K562 (cell line): ENCODE measurements at regions not wholly inside any gene's neighbourhood (a gene's known extent, or its start where the extent isn't known, plus 50 kb on each side); places are given as distances from the start of the nearest gene placed in this dataset.
A peak's percentile ranks its signal among the peaks of the same experiment; 100 is the strongest.
"Not testable (repeated sequence)": the region's sequence is repeated elsewhere in the genome, so short reads cannot be mapped to it uniquely, and the experiment has no call there.

Experiments
- ATAC-seq: fragments of 200-7000 bp; cut with Tn5 transposase; 3 replicates; pipeline ENCODE4 v1.9.1; 2020; ENCODE audit warnings: moderate library complexity
- BruUV-seq: library from RNA; stranded (reverse); fragments of 400-500 nt; replicated peaks from 2 replicates; lab custom pipeline; 2021; lab: Mats Ljungman, UMichigan
- CTCF ChIA-PET: fragments of 300-600 bp; formaldehyde crosslinking; extraction: SDS; loops from one replicate; lab custom pipeline; 2021; ENCODE audit warnings: low intra/inter-chr PET ratio; lab: Yijun Ruan, JAX
- POLR2A ChIA-PET: fragments of 300-600, 350-650 bp; sonication (Branson Sonifier 250); formaldehyde crosslinking; extraction: SDS; loops from one replicate; lab custom pipeline; 2021; ENCODE audit warnings: antibody characterized with exemption, inconsistent platforms; lab: Yijun Ruan, JAX
- DNase-seq, 4 experiments: peaks; one replicate each; pipeline versions ENCODE4 v3.0.0 to v3.0.0-alpha.2; 2011 to 2018; ENCODE audit warnings: low spot score in 3 of 4, mixed read lengths in 3 of 4; ENCODE audit errors: extremely low read depth in 1 of 4
- FAIRE-seq: peaks from 2 replicates; lab custom pipeline; 2011; peaks lifted over from hg19 to GRCh38; lab: Jason Lieb, UNC
- H2AFZ ChIP-seq: 2 replicates; pipeline ENCODE4 v1.6.0; 2011; ENCODE audit warnings: low read depth, low read length, control low read depth, inconsistent platforms
- H3K27ac ChIP-seq: fragments of 200-600 bp; 3 replicates; pipeline ENCODE4 v1.8.0; 2011; ENCODE audit warnings: low read depth, mild to moderate bottlenecking, control low read depth, inconsistent platforms, low read length, moderate library complexity, mixed read lengths; ENCODE audit errors: extremely low read depth
- H3K27me3 ChIP-seq, 2 experiments: fragments of 300-600 bp in 1 of 2; 2 replicates in 1 of 2; 3 replicates in 1 of 2; pipeline versions ENCODE4 v1.6.0 to v1.8.0; 2011; ENCODE audit warnings: inconsistent platforms in 2 of 2, low read length in 2 of 2, mild to moderate bottlenecking in 1 of 2, mixed read lengths in 1 of 2, moderate library complexity in 1 of 2; ENCODE audit not compliant: control insufficient read depth in 2 of 2, insufficient read depth in 2 of 2
- H3K36me3 ChIP-seq: fragments of 300-600 bp; 3 replicates; pipeline ENCODE4 v1.8.0; 2011; ENCODE audit warnings: mild to moderate bottlenecking, low read length, inconsistent platforms; ENCODE audit not compliant: control insufficient read depth, insufficient read depth
- H3K4me1 ChIP-seq, 2 experiments: fragments of 200-600 bp in 1 of 2; replicated peaks in 1 of 2; 2 replicates in 1 of 2; 3 replicates in 1 of 2; pipeline versions ENCODE4 v1.5.1 to v1.8.0; 2011; ENCODE audit warnings: inconsistent platforms in 2 of 2, low read length in 2 of 2, mild to moderate bottlenecking in 1 of 2, mixed read lengths in 1 of 2, moderate library complexity in 1 of 2; ENCODE audit not compliant: control insufficient read depth in 2 of 2, insufficient read depth in 2 of 2
- H3K4me2 ChIP-seq: 2 replicates; pipeline ENCODE4 v1.6.1; 2011; ENCODE audit warnings: low read length, control low read depth, inconsistent platforms, mixed read lengths; ENCODE audit not compliant: insufficient read depth
- H3K4me3 ChIP-seq: fragments of 200-600 bp; sonication (generic), shearing (Covaris generic); 2 replicates; pipeline ENCODE4 v1.5.1; 2016; ENCODE audit warnings: control low read depth, inconsistent platforms
- H3K79me2 ChIP-seq: fragments of 200-600 bp; 3 replicates; pipeline ENCODE4 v1.8.0; 2011; ENCODE audit warnings: low read length, inconsistent platforms; ENCODE audit not compliant: control insufficient read depth, insufficient read depth
- H3K9ac ChIP-seq, 2 experiments: 2 replicates each; pipeline versions ENCODE4 v1.6.0 to v1.6.1; 2011; ENCODE audit warnings: low read depth in 2 of 2, low read length in 2 of 2, control low read depth in 1 of 2, inconsistent platforms in 1 of 2, mild to moderate bottlenecking in 1 of 2, mixed read lengths in 1 of 2; ENCODE audit not compliant: insufficient read depth in 1 of 2
- H3K9me1 ChIP-seq: one replicate; pipeline ENCODE4 v1.6.0; 2011; ENCODE audit warnings: inconsistent platforms, mild to moderate bottlenecking, low read length, moderate library complexity; ENCODE audit not compliant: control insufficient read depth, insufficient read depth
- H3K9me3 ChIP-seq: replicated peaks from 2 replicates; pipeline ENCODE4 v1.5.1; 2011; ENCODE audit warnings: low read depth, low read length, inconsistent platforms; ENCODE audit not compliant: control insufficient read depth, insufficient read depth
- H4K20me1 ChIP-seq: replicated peaks from 2 replicates; pipeline ENCODE4 v1.6.1; 2011; ENCODE audit warnings: low read length, inconsistent platforms, mixed read lengths; ENCODE audit not compliant: control insufficient read depth, insufficient read depth
- CEBPG ChIP-seq, 3 experiments: fragments of 200-800 bp in 1 of 3; sonication (Bioruptor generic) in 1 of 3; sonication (generic) in 1 of 3; formaldehyde crosslinking in 1 of 3; IDR thresholded peaks in 2 of 3; conservative IDR thresholded peaks in 1 of 3; 2 replicates each; pipeline versions ENCODE4 v1.6.1 to v1.8.0; 2016 to 2022; ENCODE audit warnings: missing compliant biosample characterization in 2 of 3, missing genetic modification characterization in 2 of 3, mild to moderate bottlenecking in 1 of 3, missing genetic modification reagents in 1 of 3
- FOSL1 ChIP-seq: fragments of 200-800 bp; sonication (Bioruptor generic); conservative IDR thresholded peaks from 2 replicates; pipeline ENCODE4 v1.6.1; 2016; ENCODE audit warnings: missing genetic modification characterization, missing compliant biosample characterization
- MTF1 ChIP-seq: fragments of 250-450 bp; sonication (Bioruptor Pico); IDR thresholded peaks from 2 replicates; pipeline ENCODE4 v1.9.0; 2021; ENCODE audit warnings: moderate library complexity, mild to moderate bottlenecking, inconsistent platforms, borderline replicate concordance
- TRIM24 ChIP-seq, 2 experiments: fragments of 450-650 bp; IDR thresholded peaks; 2 replicates each; pipeline ENCODE4 v1.6.1; 2016
- ZFP1 ChIP-seq: fragments of 450-650 bp; formaldehyde crosslinking; IDR thresholded peaks from 2 replicates; pipeline ENCODE4 v1.4.0; 2020; ENCODE audit warnings: mild to moderate bottlenecking, mixed read lengths
- ZNF449 ChIP-seq: fragments of 250-450 bp; sonication (Bioruptor Pico); IDR thresholded peaks from 2 replicates; pipeline ENCODE4 v1.8.0; 2022; ENCODE audit warnings: moderate library complexity, mild to moderate bottlenecking, inconsistent platforms
- WGBS: fragments of 100-300 bp; shearing (Covaris generic); methylation state at CpG from one replicate; pipeline ENCODE4 v1.1.6; 2016; ENCODE audit warnings: low coverage, mixed read lengths; ENCODE audit not compliant: insufficient coverage; ENCODE audit errors: missing lambda C conversion rate; 5-methylcytosine and 5-hydroxymethylcytosine counted together
- in situ Hi-C: fragments of 300-500 bp; cut with MboI; formaldehyde crosslinking; loops from 4 replicates; pipeline ENCODE4 v1.15.0; 2018; ENCODE audit warnings: inconsistent platforms, mixed read lengths
- intact Hi-C: fragments of 100-400 bp; cut with micrococcal nuclease; formaldehyde crosslinking; loops from 2 replicates; pipeline ENCODE4 v1.14.2; 2022

- H3K27ac ChIP-seq, FAIRE-seq, H3K9me1 ChIP-seq, H3K9ac ChIP-seq, H3K36me3 ChIP-seq, CTCF ChIA-PET, H4K20me1 ChIP-seq, H3K4me3 ChIP-seq, H3K27me3 ChIP-seq, in situ Hi-C loops, ATAC-seq, H3K4me2 ChIP-seq, POLR2A ChIA-PET, H3K79me2 ChIP-seq, H3K9me3 ChIP-seq, intact Hi-C loops, DNase-seq, H2AFZ ChIP-seq, H3K4me1 ChIP-seq, BruUV-seq: not testable (repeated sequence)
- TF ChIP-seq ZFP1 (CRISPR knock-in tag), result 0 out of 2 replicates have a peak, but pooled peaks have one; percentile 50
Measured at GRCh38 chr9:92198237-92198636, 83.0 kb upstream of the SPTLC1 start.

- no peak overlapping the region for H2AFZ ChIP-seq
- no peak overlapping the region for H3K27ac ChIP-seq
- no peak for DNase-seq
- TF ChIP-seq TRIM24 (IDR thresholded peaks at IDR 0.05) (peak in 1 of 2 experiments; percentile 21; a peak in 1 of 4 replicates), ZNF449 (CRISPR knock-in tag) (no peak), CEBPG (CRISPR knock-in tag; IDR thresholded peaks at IDR 0.05) (no peak), CEBPG (tag; conservative IDR thresholded peaks at IDR 0.05 in 1 of 2, IDR thresholded peaks at IDR 0.05 in 1 of 2) (peak in 1 of 2 experiments; percentile 71; a peak in 2 of 4 replicates), FOSL1 (tag) (peak; percentile 78), MTF1 (CRISPR knock-in tag) (no peak)
- 6% methylated on average over 1 of the region's 1 CpG for WGBS
- no peak for FAIRE-seq
- CTCF ChIA-PET, result no interaction called here
- no peak overlapping the region for H3K9ac ChIP-seq
- no peak for ATAC-seq
- no peak overlapping the region for H3K4me2 ChIP-seq
- peaks cover 2% of the 10 kb centered on the region; the same call in 1 of the 2 replicates for H3K9me3 ChIP-seq
- H4K20me1 ChIP-seq, result no peaks in the 10 kb centered on the region
- H3K27me3 ChIP-seq, result no peaks in the 10 kb centered on the region
- no peaks in the 10 kb centered on the region for H3K36me3 ChIP-seq
- BruUV-seq, result no TSS peak
- POLR2A ChIA-PET, result no interaction called here
- no peaks in the 10 kb centered on the region for H3K9me1 ChIP-seq
- intact Hi-C loops (no loop called here), in situ Hi-C loops (no loop called here)
- H3K79me2 ChIP-seq, result no peaks in the 10 kb centered on the region
- no peaks in the 10 kb centered on the region; a peak in 1 of 5 replicates for H3K4me1 ChIP-seq
- H3K4me3 ChIP-seq, result no peak overlapping the region
Measured at GRCh38 chr9:92196909-92197308, 81.7 kb upstream of the SPTLC1 start.
